HEK293 (cell line): ENCODE measurements at regions not wholly inside any gene's neighbourhood (a gene's known extent, or its start where the extent isn't known, plus 50 kb on each side); places are given as distances from the start of the nearest gene placed in this dataset.

Source experiments
- EGR2 ChIP-seq: fragments of 450-650 bp; formaldehyde crosslinking; IDR thresholded peaks from 2 replicates; pipeline ENCODE4 v1.5.1; 2016; ENCODE audit warnings: low read depth, missing biosample characterization, missing genetic modification characterization
- KLF16 ChIP-seq: fragments of 450-650 bp; formaldehyde crosslinking; IDR thresholded peaks from 2 replicates; pipeline ENCODE4 v1.5.1; 2017; ENCODE audit warnings: missing biosample characterization, missing genetic modification characterization
- RBAK ChIP-seq: fragments of 450-650 bp; formaldehyde crosslinking; IDR thresholded peaks from 2 replicates; pipeline ENCODE4 v1.5.1; 2016; ENCODE audit warnings: missing biosample characterization, missing genetic modification characterization
- SP2 ChIP-seq: fragments of 450-650 bp; formaldehyde crosslinking; IDR thresholded peaks from 2 replicates; pipeline ENCODE4 v1.5.1; 2016; ENCODE audit warnings: missing biosample characterization, missing genetic modification characterization
- TCF7L2 ChIP-seq: IDR thresholded peaks from 2 replicates; pipeline ENCODE4 v1.6.1; 2011; ENCODE audit warnings: low read depth, mild to moderate bottlenecking, inconsistent platforms, low read length, moderate library complexity, borderline replicate concordance
- ZFP41 ChIP-seq: fragments of 450-650 bp; formaldehyde crosslinking; IDR thresholded peaks from 2 replicates; pipeline ENCODE4 v1.5.1; 2016; ENCODE audit warnings: missing biosample characterization, missing genetic modification characterization, borderline replicate concordance
- ZNF175 ChIP-seq: fragments of 450-650 bp; formaldehyde crosslinking; IDR thresholded peaks from 2 replicates; pipeline ENCODE4 v1.5.1; 2016; ENCODE audit warnings: missing biosample characterization, missing genetic modification characterization
- ZNF239 ChIP-seq: fragments of 450-650 bp; formaldehyde crosslinking; IDR thresholded peaks from 2 replicates; pipeline ENCODE4 v1.5.1; 2016; ENCODE audit warnings: missing biosample characterization, missing genetic modification characterization
- ZNF274 ChIP-seq, 2 experiments: fragments of 200-500 bp in 1 of 2; fragments of 450-650 bp in 1 of 2; sonication (Bioruptor generic) in 1 of 2; formaldehyde crosslinking in 1 of 2; IDR thresholded peaks; 2 replicates each; pipeline versions ENCODE4 v1.5.1 to v1.6.1; 2014 to 2016; ENCODE audit warnings: borderline replicate concordance in 1 of 2, inconsistent platforms in 1 of 2, low read length in 1 of 2, missing biosample characterization in 1 of 2, missing genetic modification characterization in 1 of 2
- ZNF311 ChIP-seq: fragments of 450-650 bp; formaldehyde crosslinking; IDR thresholded peaks from 2 replicates; pipeline ENCODE4 v1.5.1; 2017; ENCODE audit warnings: missing biosample characterization, missing genetic modification characterization, borderline replicate concordance
- TF ChIP-seq, protein P1 (sequence below): fragments of 450-650 bp; formaldehyde crosslinking; IDR thresholded peaks from 2 replicates; pipeline ENCODE4 v1.5.1; 2016; ENCODE audit warnings: missing biosample characterization, missing genetic modification characterization
- TF ChIP-seq, protein P2 (sequence below): fragments of 450-650 bp; formaldehyde crosslinking; conservative IDR thresholded peaks from 2 replicates; pipeline ENCODE4 v1.5.1; 2016; ENCODE audit warnings: low read depth, missing biosample characterization, missing genetic modification characterization

DNA sequence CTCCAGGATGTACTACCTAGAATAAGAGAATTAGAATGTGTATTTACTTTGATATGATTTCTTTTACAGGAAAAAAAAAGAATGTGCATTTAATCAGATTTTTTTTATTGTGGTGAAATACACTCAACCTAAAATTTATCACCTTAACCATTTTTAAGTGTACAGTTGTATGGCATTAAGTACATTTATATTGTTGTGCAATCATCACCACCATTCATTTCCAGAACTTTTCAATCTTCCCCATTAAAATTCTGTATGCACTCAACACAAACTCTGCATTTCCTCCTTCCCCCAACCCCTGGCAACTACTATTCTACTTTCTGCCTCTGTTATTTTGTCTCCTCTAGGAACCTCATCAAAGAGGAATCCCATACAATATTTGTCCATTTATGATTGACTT, 66.0 kb upstream of the APC start:
- TF ChIP-seq, protein P1, sequence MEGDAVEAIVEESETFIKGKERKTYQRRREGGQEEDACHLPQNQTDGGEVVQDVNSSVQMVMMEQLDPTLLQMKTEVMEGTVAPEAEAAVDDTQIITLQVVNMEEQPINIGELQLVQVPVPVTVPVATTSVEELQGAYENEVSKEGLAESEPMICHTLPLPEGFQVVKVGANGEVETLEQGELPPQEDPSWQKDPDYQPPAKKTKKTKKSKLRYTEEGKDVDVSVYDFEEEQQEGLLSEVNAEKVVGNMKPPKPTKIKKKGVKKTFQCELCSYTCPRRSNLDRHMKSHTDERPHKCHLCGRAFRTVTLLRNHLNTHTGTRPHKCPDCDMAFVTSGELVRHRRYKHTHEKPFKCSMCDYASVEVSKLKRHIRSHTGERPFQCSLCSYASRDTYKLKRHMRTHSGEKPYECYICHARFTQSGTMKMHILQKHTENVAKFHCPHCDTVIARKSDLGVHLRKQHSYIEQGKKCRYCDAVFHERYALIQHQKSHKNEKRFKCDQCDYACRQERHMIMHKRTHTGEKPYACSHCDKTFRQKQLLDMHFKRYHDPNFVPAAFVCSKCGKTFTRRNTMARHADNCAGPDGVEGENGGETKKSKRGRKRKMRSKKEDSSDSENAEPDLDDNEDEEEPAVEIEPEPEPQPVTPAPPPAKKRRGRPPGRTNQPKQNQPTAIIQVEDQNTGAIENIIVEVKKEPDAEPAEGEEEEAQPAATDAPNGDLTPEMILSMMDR (tag by site-specific recombination) = no peak
- no peak for TF ChIP-seq ZNF175 (tag by site-specific recombination)
- no peak for TF ChIP-seq KLF16 (tag by site-specific recombination)
- no peak for TF ChIP-seq RBAK (tag by site-specific recombination)
- TF ChIP-seq SP2 (tag by site-specific recombination) = no peak
- TF ChIP-seq, protein P2, sequence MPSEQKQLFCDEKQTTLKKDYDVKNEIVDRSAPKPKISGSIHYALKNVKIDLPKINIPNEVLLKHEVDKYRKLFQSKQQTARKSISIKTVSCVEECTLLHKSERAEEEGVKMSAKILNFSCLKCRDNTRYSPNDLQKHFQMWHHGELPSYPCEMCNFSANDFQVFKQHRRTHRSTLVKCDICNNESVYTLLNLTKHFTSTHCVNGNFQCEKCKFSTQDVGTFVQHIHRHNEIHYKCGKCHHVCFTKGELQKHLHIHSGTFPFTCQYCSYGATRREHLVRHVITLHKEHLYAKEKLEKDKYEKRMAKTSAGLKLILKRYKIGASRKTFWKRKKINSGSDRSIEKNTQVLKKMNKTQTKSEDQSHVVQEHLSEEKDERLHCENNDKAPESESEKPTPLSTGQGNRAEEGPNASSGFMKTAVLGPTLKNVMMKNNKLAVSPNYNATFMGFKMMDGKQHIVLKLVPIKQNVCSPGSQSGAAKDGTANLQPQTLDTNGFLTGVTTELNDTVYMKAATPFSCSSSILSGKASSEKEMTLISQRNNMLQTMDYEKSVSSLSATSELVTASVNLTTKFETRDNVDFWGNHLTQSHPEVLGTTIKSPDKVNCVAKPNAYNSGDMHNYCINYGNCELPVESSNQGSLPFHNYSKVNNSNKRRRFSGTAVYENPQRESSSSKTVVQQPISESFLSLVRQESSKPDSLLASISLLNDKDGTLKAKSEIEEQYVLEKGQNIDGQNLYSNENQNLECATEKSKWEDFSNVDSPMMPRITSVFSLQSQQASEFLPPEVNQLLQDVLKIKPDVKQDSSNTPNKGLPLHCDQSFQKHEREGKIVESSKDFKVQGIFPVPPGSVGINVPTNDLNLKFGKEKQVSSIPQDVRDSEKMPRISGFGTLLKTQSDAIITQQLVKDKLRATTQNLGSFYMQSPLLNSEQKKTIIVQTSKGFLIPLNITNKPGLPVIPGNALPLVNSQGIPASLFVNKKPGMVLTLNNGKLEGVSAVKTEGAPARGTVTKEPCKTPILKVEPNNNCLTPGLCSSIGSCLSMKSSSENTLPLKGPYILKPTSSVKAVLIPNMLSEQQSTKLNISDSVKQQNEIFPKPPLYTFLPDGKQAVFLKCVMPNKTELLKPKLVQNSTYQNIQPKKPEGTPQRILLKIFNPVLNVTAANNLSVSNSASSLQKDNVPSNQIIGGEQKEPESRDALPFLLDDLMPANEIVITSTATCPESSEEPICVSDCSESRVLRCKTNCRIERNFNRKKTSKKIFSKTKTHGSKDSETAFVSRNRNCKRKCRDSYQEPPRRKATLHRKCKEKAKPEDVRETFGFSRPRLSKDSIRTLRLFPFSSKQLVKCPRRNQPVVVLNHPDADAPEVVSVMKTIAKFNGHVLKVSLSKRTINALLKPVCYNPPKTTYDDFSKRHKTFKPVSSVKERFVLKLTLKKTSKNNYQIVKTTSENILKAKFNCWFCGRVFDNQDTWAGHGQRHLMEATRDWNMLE = no peak
- no peak for TF ChIP-seq ZFP41 (tag by site-specific recombination)
- TF ChIP-seq EGR2 (tag by site-specific recombination) = no peak
- no peak for TF ChIP-seq ZNF274 (IDR thresholded peaks at IDR 0.05; ENCODE audit: low read length)
- TF ChIP-seq ZNF274 (tag by site-specific recombination; IDR thresholded peaks at IDR 0.05; ENCODE audit: borderline replicate concordance) = no peak
- no peak for TF ChIP-seq ZNF239 (tag by site-specific recombination)
- no peak for TF ChIP-seq TCF7L2
- TF ChIP-seq ZNF311 (tag by site-specific recombination) = no peak
